GM12873 (cell line): ENCODE measurements at regions not wholly inside any gene's neighbourhood (a gene's known extent, or its start where the extent isn't known, plus 50 kb on each side); places are given as distances from the start of the nearest gene placed in this dataset.

Experiments used
- TF ChIP-seq, protein P1 (sequence below): IDR thresholded peaks from 2 replicates; pipeline ENCODE4 v1.5.1; 2012; ENCODE audit warnings: low read depth, mild to moderate bottlenecking, moderate library complexity, low read length, control low read depth; ENCODE audit not compliant: insufficient read depth; ENCODE audit errors: missing control alignments

DNA sequence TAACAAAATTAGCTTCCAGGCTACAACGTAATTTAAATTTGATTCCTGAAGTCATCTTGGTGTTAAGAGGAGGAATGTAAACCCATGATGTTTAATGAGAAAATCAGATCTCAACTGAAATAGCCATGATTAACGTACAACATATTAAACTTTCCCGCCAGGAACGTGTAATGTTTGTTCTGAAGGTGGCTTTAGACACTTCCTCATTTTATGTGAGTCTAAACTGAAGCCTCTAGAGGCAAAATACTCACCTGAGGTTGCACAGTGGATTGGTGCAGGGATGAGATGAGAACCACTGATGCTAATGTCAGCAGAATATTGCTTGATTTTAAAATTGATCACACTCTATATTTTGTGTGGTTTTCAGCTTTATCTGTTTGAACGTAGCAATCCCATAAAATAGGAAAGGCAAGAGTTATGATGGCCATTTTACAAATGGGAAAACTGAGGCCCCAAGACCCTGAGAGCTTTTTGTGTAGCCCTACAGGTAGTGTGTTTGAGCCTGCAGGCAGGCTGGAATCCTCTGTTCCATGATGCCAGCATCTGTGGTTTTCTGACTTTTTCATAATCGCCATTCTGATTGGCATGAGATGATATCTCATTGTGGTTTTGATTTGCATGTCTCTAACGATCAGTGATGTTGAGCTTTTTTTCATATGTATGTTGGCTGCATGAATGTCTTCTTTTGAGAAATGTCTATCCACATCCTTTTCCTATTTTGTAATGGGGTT lies 243.7 kb upstream of the BMPER start:
- TF ChIP-seq, protein P1, sequence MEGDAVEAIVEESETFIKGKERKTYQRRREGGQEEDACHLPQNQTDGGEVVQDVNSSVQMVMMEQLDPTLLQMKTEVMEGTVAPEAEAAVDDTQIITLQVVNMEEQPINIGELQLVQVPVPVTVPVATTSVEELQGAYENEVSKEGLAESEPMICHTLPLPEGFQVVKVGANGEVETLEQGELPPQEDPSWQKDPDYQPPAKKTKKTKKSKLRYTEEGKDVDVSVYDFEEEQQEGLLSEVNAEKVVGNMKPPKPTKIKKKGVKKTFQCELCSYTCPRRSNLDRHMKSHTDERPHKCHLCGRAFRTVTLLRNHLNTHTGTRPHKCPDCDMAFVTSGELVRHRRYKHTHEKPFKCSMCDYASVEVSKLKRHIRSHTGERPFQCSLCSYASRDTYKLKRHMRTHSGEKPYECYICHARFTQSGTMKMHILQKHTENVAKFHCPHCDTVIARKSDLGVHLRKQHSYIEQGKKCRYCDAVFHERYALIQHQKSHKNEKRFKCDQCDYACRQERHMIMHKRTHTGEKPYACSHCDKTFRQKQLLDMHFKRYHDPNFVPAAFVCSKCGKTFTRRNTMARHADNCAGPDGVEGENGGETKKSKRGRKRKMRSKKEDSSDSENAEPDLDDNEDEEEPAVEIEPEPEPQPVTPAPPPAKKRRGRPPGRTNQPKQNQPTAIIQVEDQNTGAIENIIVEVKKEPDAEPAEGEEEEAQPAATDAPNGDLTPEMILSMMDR, result no peak

DNA sequence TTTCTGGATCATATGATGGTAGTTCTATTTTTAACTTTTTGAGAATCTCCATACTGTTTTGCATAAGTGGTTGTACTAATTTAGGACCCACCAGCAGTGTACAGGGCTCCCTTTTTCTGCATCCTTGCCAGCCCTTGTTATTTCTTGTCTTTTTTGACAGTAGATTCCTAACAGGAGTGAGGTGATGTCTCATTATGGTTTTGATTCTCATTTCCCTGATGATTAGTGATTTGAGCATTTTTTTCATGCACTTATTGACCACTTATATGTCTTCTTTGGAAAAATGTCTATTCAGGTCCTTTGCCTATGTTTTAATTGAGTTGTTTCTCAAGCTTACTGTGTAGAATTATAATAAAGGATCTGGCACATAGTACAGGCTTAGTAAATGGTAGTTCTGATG lies 238.8 kb upstream of the BMPER start:
- TF ChIP-seq, protein P1, result no peak

DNA sequence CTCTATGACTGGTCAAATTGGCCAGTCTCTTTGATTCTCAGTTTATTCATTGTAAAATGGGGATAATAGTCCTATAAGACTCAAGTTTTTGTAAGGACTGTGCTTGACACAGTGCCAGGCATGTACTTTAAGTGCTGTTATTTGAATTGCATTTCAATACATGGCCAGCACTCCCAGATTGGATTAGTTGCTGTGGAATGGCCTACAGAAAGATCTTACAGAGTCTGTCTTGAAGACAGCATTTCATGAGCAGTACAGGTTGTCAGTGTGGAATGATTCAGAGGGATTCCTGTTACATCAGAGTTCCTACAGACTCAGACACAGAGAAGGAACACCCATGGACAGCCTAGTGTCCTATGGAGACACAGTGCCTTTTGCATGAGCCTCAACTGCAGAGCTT lies 238.1 kb upstream of the BMPER start:
- TF ChIP-seq, protein P1, result no peak

DNA sequence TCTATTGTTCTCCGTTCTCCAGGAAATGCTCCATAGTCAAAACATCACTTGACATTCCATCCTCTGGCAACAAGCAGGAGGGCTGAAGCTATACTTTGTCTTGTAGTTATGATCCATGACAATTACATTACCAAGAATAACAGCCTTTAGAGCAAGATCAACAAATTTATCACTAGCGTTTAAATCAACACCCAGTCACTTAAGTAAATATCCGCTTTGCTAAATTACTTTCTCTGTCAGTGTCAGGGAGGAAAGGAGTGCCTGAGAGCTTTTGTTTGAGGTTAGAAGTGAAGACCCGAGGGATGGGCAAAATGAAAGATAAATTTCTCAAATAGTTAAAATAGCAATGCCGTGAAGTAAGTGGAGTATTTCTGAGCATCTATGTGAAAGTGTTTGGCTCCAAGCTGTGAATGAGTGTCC lies 236.1 kb upstream of the BMPER start:
- TF ChIP-seq, protein P1, result no peak

DNA sequence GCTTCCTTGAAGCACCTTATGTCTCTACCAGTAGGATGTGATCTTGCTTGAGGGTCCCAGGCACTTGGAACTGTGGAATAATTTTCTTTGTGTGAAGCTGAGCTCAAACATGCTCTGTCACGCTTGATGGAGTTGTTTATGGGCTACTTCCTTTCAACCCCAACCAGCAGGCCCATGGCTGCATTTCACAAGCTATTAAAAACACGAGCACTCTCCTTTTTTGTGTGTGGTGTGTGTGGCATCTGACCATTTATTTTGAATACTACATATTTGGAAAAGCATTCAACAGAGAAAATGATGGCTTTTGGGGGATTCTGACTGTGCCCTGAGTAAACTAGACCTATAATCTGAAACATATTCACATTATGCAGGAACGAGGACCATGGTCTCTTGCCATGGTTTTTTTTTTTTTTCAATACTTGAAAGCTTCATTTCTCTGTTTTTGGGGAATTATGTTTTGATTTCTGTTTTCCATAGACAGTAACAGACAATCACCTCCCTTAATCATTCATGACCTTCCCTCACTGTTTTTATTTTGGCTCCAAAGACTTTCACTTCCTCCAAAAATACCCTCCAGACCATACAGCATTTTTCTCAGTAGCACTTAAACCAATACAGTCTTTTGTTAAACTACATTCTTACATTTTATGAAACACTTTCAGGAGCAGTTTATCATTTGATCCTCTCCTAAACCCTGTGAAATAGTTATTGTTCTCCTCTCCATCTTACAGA lies 233.6 kb upstream of the BMPER start:
- TF ChIP-seq, protein P1, result no peak

DNA sequence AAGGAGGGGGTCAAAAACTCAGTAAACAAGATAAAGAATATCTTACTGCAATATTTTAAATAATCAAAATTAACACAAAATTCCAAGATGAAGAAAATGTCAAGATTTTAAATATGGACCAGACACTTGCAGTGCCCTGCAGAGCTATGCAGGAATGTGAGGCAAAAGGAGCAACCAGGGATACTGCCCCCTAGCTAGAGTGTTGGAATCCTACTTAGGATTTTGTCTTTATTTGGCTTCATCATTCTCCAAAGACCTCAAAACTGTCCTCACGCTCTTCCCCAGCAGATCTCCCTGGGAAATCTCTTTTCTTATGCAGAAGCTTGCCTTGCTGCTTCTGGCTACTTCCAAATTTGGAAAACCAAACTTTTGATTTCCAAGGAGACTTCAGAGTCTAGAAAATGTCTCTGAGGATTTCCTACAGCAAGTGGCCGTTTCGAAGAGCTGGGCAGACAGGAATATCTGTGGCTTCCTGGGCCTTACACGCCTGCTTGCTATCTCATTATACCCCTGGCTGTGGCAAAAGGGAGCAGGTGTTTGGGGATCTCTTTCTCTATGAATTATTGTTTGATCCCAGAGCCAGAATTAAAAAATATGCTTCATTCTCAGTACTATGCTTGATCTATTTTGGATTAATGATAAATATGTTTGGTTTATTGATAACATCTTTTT lies 232.2 kb upstream of the BMPER start:
- TF ChIP-seq, protein P1, result no peak

DNA sequence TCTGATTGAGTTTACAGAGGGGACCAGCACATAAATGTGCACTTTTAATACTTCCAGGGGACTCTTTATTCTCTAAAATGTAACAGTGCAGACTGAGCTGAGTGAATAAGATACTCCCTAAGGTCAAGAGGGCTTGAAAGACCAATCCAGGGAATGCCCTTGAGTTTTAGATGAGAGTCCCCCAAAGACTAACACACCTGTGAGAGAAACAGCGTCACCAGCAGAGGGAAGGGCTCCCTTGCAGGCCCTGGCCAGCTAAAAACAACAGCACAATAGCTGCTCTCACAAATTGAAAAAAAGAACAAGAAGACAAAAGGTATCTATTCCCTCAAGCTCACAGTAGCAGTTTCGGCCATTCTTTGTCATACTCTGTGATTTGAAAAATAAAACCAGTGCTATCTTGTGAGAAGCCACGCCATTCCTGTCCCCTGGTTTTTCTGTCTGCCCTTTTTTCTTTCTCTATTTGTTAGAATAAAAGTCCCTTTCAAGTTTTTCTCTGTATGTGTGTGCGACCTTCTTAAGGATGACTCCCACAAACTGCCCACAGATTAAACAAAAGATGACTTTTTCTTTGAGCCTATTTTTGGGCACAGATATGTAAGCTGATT lies 230.4 kb upstream of the BMPER start:
- TF ChIP-seq, protein P1, result no peak
